Endothelial cell of umbilical vein (primary cell): ENCODE measurements at regions not wholly inside any gene's neighbourhood (a gene's known extent, or its start where the extent isn't known, plus 50 kb on each side); places are given as distances from the start of the nearest gene placed in this dataset.

Experiments used
- BruUV-seq: library from RNA; stranded (reverse); fragments of 400-500 nt; replicated peaks from 2 replicates; lab custom pipeline; 2021; lab: Mats Ljungman, UMichigan
- CTCF ChIA-PET: fragments of 300-600, 350-600 bp; sonication (Branson Sonifier 250); formaldehyde crosslinking; loops from one replicate; lab custom pipeline; 2021; ENCODE audit warnings: antibody characterized with exemption, inconsistent platforms; lab: Charles Lee
- POLR2A ChIA-PET: fragments of 300-600, 350-600 bp; sonication (Branson Sonifier 250); formaldehyde crosslinking; loops from one replicate; lab custom pipeline; 2021; ENCODE audit warnings: antibody characterized with exemption, inconsistent platforms; lab: Charles Lee
- DNase-seq: peaks from one replicate; pipeline ENCODE4 v3.0.0-alpha.2; 2011; ENCODE audit warnings: low read depth, low spot score
- FAIRE-seq: peaks from 2 replicates; lab custom pipeline; 2011; peaks lifted over from hg19 to GRCh38; lab: Jason Lieb, UNC
- H2AFZ ChIP-seq: 2 replicates; pipeline ENCODE4 v1.6.0; 2012; ENCODE audit warnings: low read depth, low read length, control low read depth, inconsistent platforms
- H3K27ac ChIP-seq: 2 replicates; pipeline ENCODE4 v1.5.1; 2011; ENCODE audit warnings: low read depth, mild to moderate bottlenecking, control low read depth, low read length, moderate library complexity; ENCODE audit not compliant: insufficient read depth
- H3K27me3 ChIP-seq, 2 experiments: 2 replicates each; pipeline versions ENCODE4 v1.6.0 to v1.6.1; 2011; ENCODE audit warnings: low read length in 2 of 2, mixed read lengths in 1 of 2; ENCODE audit not compliant: control insufficient read depth in 2 of 2, insufficient read depth in 2 of 2
- H3K36me3 ChIP-seq, 2 experiments: 2 replicates in 1 of 2; 3 replicates in 1 of 2; pipeline ENCODE4 v1.5.1; 2011; ENCODE audit warnings: low read length in 2 of 2, mild to moderate bottlenecking in 1 of 2, moderate library complexity in 1 of 2; ENCODE audit not compliant: control insufficient read depth in 2 of 2, insufficient read depth in 2 of 2; ENCODE audit errors: extremely low read depth in 1 of 2
- H3K4me1 ChIP-seq: 3 replicates; pipeline ENCODE4 v1.5.1; 2011; ENCODE audit warnings: mild to moderate bottlenecking, low read length; ENCODE audit not compliant: control insufficient read depth, insufficient read depth; ENCODE audit errors: extremely low read depth
- H3K4me2 ChIP-seq: 2 replicates; pipeline ENCODE4 v1.6.1; 2011; ENCODE audit warnings: low read length, control low read depth, mixed read lengths; ENCODE audit not compliant: insufficient read depth
- H3K4me3 ChIP-seq, 3 experiments: fragments of 200-600 bp in 1 of 3; sonication (generic), shearing (Covaris generic) in 1 of 3; replicated peaks in 1 of 3; 2 replicates each; pipeline ENCODE4 v1.5.1; 2011 to 2016; ENCODE audit warnings: control low read depth in 3 of 3, low read length in 3 of 3, mild to moderate bottlenecking in 2 of 3, inconsistent platforms in 1 of 3, low read depth in 1 of 3, moderate library complexity in 1 of 3; ENCODE audit not compliant: insufficient read depth in 1 of 3
- H3K79me2 ChIP-seq: 2 replicates; pipeline ENCODE4 v1.6.0; 2012; ENCODE audit warnings: low read length, inconsistent platforms; ENCODE audit not compliant: control insufficient read depth, insufficient read depth
- H3K9ac ChIP-seq: replicated peaks from 2 replicates; pipeline ENCODE3; 2011; ENCODE audit warnings: low read length, control low read depth; ENCODE audit not compliant: insufficient read depth; ENCODE audit errors: extremely low read depth
- H3K9me1 ChIP-seq: replicated peaks from 3 replicates; pipeline ENCODE4 v1.6.0; 2011; ENCODE audit warnings: mild to moderate bottlenecking, low read length; ENCODE audit not compliant: control insufficient read depth, insufficient read depth; ENCODE audit errors: extremely low read depth
- H3K9me3 ChIP-seq: replicated peaks from 2 replicates; pipeline ENCODE4 v1.5.1; 2012; ENCODE audit warnings: low read length, inconsistent platforms; ENCODE audit not compliant: control insufficient read depth, insufficient read depth
- H4K20me1 ChIP-seq: replicated peaks from 2 replicates; pipeline ENCODE3; 2011; ENCODE audit warnings: mild to moderate bottlenecking, low read length; ENCODE audit not compliant: control insufficient read depth, insufficient read depth; ENCODE audit errors: extremely low read depth
- EZH2 ChIP-seq: IDR thresholded peaks from 2 replicates; pipeline ENCODE4 v1.6.1; 2012; ENCODE audit warnings: borderline replicate concordance, low read depth, mild to moderate bottlenecking, moderate library complexity, low read length, inconsistent platforms; ENCODE audit not compliant: severe bottlenecking
- FOS ChIP-seq: IDR thresholded peaks from 2 replicates; pipeline ENCODE4 v1.6.1; 2011; ENCODE audit warnings: mild to moderate bottlenecking, low read length, moderate library complexity, borderline replicate concordance; ENCODE audit not compliant: insufficient read depth
- GATA2 ChIP-seq: IDR thresholded peaks from 2 replicates; pipeline ENCODE4 v1.7.0; 2011; ENCODE audit warnings: low read depth, mild to moderate bottlenecking, moderate library complexity, mixed read lengths, low read length; ENCODE audit not compliant: insufficient read length, insufficient read depth
- JUN ChIP-seq: IDR thresholded peaks from 2 replicates; pipeline ENCODE4 v1.6.1; 2011; ENCODE audit warnings: borderline replicate concordance, low read depth; ENCODE audit not compliant: insufficient read length, insufficient read depth
- MYC ChIP-seq: IDR thresholded peaks from one replicate; pipeline ENCODE4 v1.6.1; 2011; ENCODE audit warnings: mild to moderate bottlenecking, low read depth, low read length
- POLR2A ChIP-seq: IDR thresholded peaks from 2 replicates; pipeline ENCODE4 v1.6.1; 2012; ENCODE audit warnings: low read depth, mild to moderate bottlenecking, control low read depth, low read length
- POLR2AphosphoS5 ChIP-seq: IDR thresholded peaks from 2 replicates; pipeline ENCODE4 v1.6.1; 2012; ENCODE audit warnings: low read depth, mild to moderate bottlenecking, control low read depth, low read length, moderate library complexity; ENCODE audit not compliant: insufficient read depth
- dilution Hi-C: fragments of 300-500 bp; cut with MboI; formaldehyde crosslinking; loops from one replicate; pipeline ENCODE4 v1.15.0; 2019; ENCODE audit warnings: low sequenced_read_pairs; ENCODE audit not compliant: extremely low pct_ligation_motif_present
- intact Hi-C: fragments of 100-400 bp; cut with micrococcal nuclease; formaldehyde crosslinking; loops from one replicate; pipeline ENCODE4 v1.10.0; 2022
- TF ChIP-seq, protein P1 (sequence below), 2 donors: IDR thresholded peaks; 1 replicate in 1 of 2; 2 replicates in 1 of 2; pipeline ENCODE4 v1.5.1; 2011; ENCODE audit warnings: low read length in 2 of 2, mild to moderate bottlenecking in 2 of 2, moderate library complexity in 2 of 2, control low read depth in 1 of 2, inconsistent platforms in 1 of 2, low read depth in 1 of 2; ENCODE audit not compliant: insufficient read depth in 1 of 2; ENCODE audit errors: extremely low read depth in 1 of 2
- TF ChIP-seq, protein P2 (sequence below): IDR thresholded peaks from 2 replicates; pipeline ENCODE4 v1.6.1; 2011; ENCODE audit not compliant: insufficient read depth, insufficient read length

- no peak overlapping the region for H3K9ac ChIP-seq
- POLR2A ChIA-PET = no interaction called here
- no TSS peak for BruUV-seq
- TF ChIP-seq FOS (no peak), EZH2 (no peak), POLR2AphosphoS5 (no peak), POLR2A (no peak), JUN (no peak), MYC (no peak), GATA2 (no peak)
- TF ChIP-seq, protein P1, sequence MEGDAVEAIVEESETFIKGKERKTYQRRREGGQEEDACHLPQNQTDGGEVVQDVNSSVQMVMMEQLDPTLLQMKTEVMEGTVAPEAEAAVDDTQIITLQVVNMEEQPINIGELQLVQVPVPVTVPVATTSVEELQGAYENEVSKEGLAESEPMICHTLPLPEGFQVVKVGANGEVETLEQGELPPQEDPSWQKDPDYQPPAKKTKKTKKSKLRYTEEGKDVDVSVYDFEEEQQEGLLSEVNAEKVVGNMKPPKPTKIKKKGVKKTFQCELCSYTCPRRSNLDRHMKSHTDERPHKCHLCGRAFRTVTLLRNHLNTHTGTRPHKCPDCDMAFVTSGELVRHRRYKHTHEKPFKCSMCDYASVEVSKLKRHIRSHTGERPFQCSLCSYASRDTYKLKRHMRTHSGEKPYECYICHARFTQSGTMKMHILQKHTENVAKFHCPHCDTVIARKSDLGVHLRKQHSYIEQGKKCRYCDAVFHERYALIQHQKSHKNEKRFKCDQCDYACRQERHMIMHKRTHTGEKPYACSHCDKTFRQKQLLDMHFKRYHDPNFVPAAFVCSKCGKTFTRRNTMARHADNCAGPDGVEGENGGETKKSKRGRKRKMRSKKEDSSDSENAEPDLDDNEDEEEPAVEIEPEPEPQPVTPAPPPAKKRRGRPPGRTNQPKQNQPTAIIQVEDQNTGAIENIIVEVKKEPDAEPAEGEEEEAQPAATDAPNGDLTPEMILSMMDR (IDR thresholded peaks at IDR 0.05; ENCODE audit: extremely low read depth in 1 of 2, insufficient read depth in 1 of 2, low read depth in 1 of 2, low read length in 2 of 2) = no peak
- TF ChIP-seq, protein P2, sequence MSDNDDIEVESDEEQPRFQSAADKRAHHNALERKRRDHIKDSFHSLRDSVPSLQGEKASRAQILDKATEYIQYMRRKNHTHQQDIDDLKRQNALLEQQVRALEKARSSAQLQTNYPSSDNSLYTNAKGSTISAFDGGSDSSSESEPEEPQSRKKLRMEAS = no peak
- H3K36me3 ChIP-seq = no peaks in the 10 kb centered on the region
- H3K9me3 ChIP-seq = no peaks in the 10 kb centered on the region
- no peak overlapping the region for H3K4me3 ChIP-seq
- H2AFZ ChIP-seq = no peak overlapping the region
- no peak for FAIRE-seq
- no peaks in the 10 kb centered on the region for H3K9me1 ChIP-seq
- no peaks in the 10 kb centered on the region for H3K27me3 ChIP-seq
- no peak for DNase-seq
- no peaks in the 10 kb centered on the region for H4K20me1 ChIP-seq
- intact Hi-C loops = no loop called here
- no peak overlapping the region for H3K27ac ChIP-seq
- H3K4me1 ChIP-seq = no peaks in the 10 kb centered on the region
- no peak overlapping the region for H3K4me2 ChIP-seq
- dilution Hi-C loops = no loop called here
- H3K79me2 ChIP-seq = no peaks in the 10 kb centered on the region
- CTCF ChIA-PET = no interaction called here
These were observed 443.4 kb downstream of the NYAP2 start for GRCh38 chr2:225842939-225843338.
